GM12865 (cell line): ENCODE measurements at regions not wholly inside any gene's neighbourhood (a gene's known extent, or its start where the extent isn't known, plus 50 kb on each side); places are given as distances from the start of the nearest gene placed in this dataset.
"Not testable (repeated sequence)": the region's sequence is repeated elsewhere in the genome, so short reads cannot be mapped to it uniquely, and the experiment has no call there.

Experiments
- DNase-seq: peaks from one replicate; pipeline ENCODE4 v3.0.0; 2010; ENCODE audit warnings: low read depth
- H3K4me3 ChIP-seq: 2 replicates; pipeline ENCODE4 v1.5.1; 2011; ENCODE audit warnings: mild to moderate bottlenecking, low read depth, low read length, control low read depth
- TF ChIP-seq, protein P1 (sequence below): IDR thresholded peaks from 2 replicates; pipeline ENCODE4 v1.5.1; 2011; ENCODE audit warnings: low read length, control low read depth, low read depth, inconsistent platforms; ENCODE audit not compliant: insufficient read depth; ENCODE audit errors: missing control alignments

- TF ChIP-seq, protein P1, sequence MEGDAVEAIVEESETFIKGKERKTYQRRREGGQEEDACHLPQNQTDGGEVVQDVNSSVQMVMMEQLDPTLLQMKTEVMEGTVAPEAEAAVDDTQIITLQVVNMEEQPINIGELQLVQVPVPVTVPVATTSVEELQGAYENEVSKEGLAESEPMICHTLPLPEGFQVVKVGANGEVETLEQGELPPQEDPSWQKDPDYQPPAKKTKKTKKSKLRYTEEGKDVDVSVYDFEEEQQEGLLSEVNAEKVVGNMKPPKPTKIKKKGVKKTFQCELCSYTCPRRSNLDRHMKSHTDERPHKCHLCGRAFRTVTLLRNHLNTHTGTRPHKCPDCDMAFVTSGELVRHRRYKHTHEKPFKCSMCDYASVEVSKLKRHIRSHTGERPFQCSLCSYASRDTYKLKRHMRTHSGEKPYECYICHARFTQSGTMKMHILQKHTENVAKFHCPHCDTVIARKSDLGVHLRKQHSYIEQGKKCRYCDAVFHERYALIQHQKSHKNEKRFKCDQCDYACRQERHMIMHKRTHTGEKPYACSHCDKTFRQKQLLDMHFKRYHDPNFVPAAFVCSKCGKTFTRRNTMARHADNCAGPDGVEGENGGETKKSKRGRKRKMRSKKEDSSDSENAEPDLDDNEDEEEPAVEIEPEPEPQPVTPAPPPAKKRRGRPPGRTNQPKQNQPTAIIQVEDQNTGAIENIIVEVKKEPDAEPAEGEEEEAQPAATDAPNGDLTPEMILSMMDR = no peak
- no peak for DNase-seq
- no peak overlapping the region for H3K4me3 ChIP-seq
These were observed 158.6 kb upstream of the DLX2 start for GRCh38 chr2:172261292-172261691.

DNA sequence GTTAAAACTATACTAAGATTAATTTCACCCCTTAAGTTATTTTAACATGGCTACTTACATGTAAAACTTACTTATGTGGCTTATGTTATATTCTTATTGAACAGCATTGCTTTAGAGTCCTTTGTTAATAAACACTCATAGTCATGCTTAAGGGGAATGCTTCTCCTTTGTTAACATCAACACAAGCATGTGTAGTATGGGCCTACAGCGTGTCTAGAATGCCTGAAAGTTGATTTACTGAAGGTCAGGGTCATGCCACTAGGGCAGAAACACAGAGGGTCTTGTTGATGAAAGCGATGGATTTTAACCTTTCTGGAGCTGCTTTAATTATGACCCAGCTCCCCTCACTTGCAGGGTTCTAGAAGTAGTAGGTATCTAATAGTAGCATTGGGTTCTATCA, 159.8 kb upstream of the DLX2 start:
- TF ChIP-seq, protein P1 = no peak
- DNase-seq = no peak
- no peak overlapping the region for H3K4me3 ChIP-seq

GRCh38 chr2:172264820-172265219, 162.1 kb upstream of the DLX2 start:
- not testable (repeated sequence) for DNase-seq, H3K4me3 ChIP-seq

DNA sequence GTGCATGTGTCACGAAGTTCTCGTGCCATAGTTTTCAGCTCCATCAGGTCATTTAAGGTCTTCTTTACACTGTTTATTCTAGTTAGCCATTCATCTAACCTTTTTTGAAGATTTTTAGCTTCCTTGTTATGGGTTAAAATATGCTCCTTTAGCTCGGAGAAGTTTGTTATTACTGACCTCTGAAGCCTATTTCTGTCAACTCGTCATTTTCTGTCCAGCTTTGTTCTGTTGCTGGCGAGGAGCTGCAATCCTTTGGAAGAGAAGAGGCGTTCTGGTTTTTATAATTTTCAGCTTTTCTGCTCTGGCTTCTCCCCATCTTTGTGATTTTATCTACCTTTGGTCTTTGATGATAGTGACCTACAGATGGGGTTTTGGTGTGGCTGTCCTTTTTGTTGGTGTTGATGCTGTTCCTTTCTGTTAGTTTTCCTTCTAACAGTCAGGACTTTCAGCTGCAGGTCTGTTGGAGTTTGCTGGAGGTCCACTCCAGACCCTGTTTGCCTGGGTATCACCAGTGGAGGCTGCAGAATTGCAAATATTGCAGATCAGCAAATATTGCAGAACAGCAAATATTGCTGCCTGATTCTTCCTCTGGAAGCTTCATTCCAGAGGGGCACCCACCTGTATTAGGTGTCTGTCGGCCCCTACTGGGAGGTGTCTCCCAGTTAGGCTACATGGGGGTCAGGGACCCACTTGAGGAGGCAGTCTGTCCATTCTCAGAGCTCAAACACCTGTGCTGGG, 157.7 kb upstream of the ITGA6 start:
- not testable (repeated sequence) for H3K4me3 ChIP-seq, DNase-seq

DNA sequence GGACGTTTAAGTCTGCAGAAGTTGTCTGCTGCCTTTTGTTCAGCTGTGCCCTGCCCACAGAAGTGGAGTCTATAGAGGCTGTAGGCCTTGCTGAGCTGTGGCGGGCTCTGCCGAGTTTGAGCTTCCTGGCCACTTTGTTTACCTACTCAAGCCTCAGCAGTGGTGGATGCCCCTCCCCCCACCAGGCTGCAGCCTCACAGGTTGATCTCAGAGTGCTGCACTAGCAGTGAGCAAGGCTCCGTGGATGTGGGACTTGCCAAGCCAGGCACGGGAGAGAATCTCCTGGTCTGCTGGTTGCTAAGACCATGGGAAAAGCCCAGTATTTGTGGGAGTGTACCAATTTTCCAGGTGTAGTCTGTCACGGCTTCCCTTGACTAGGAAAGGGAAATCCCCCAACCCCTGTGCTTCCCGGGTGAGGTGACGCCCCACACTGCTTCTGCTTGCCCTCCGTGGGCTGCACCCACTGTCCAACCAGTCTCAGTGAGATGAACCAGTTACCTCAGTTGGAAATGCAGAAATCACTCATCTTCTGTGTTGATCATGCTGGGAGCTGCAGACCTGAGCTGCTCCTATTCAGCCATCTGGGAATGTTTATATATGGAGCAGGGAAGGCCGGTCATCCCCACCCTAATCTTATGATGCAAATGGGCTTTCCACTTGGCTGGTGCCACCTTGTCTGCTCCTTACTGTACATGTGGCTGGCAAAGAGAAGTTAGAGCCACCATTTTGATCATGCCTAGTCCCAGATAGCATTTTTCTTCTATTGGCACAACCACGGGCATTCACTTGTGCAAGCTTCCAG, 156.9 kb upstream of the ITGA6 start:
- TF ChIP-seq, protein P1 = no peak
- DNase-seq = no peak
- no peak overlapping the region for H3K4me3 ChIP-seq

- H3K4me3 ChIP-seq = no peak overlapping the region
- DNase-seq = no peak
- TF ChIP-seq, protein P1 = no peak
These were observed 153.3 kb upstream of the ITGA6 start for GRCh38 chr2:172273910-172274571.

GRCh38 chr2:172275239-172275638, 152.1 kb upstream of the ITGA6 start:
- TF ChIP-seq, protein P1 = no peak
- no peak for DNase-seq
- H3K4me3 ChIP-seq = no peak overlapping the region
